Skeletal muscle tissue (tissue), 3 donors: ENCODE measurements at regions not wholly inside any gene's neighbourhood (a gene's known extent, or its start where the extent isn't known, plus 50 kb on each side); places are given as distances from the start of the nearest gene placed in this dataset.
"Not testable (repeated sequence)": the region's sequence is repeated elsewhere in the genome, so short reads cannot be mapped to it uniquely, and the experiment has no call there.

ENCODE experiments used
- H3K27ac ChIP-seq: one replicate; pipeline ENCODE4 v1.7.0; 2013; ENCODE audit warnings: mild to moderate bottlenecking, low read depth, low read length, inconsistent platforms
- H3K27me3 ChIP-seq, 3 donors: one replicate each; pipeline ENCODE4 v1.7.0; 2013; ENCODE audit warnings: low read length in 3 of 3; ENCODE audit not compliant: control insufficient read depth in 3 of 3, insufficient read depth in 3 of 3
- H3K36me3 ChIP-seq, 3 donors: one replicate each; pipeline ENCODE4 v1.7.0; 2013; ENCODE audit warnings: low read length in 3 of 3; ENCODE audit not compliant: control insufficient read depth in 3 of 3, insufficient read depth in 3 of 3
- H3K4me1 ChIP-seq, 3 donors: one replicate each; pipeline ENCODE4 v1.7.0; 2013; ENCODE audit warnings: low read length in 3 of 3, mild to moderate bottlenecking in 3 of 3; ENCODE audit not compliant: control insufficient read depth in 3 of 3, insufficient read depth in 3 of 3
- H3K4me3 ChIP-seq, 3 donors: one replicate each; pipeline ENCODE4 v1.7.0; 2013; ENCODE audit warnings: low read length in 3 of 3
- H3K9ac ChIP-seq, 3 donors: one replicate each; pipeline ENCODE4 v1.7.0; 2013; ENCODE audit warnings: low read length in 3 of 3, mild to moderate bottlenecking in 3 of 3, moderate library complexity in 2 of 3, low read depth in 1 of 3
- H3K9me3 ChIP-seq, 3 donors: one replicate each; pipeline ENCODE4 v1.7.0; 2013; ENCODE audit warnings: low read length in 3 of 3; ENCODE audit not compliant: control insufficient read depth in 3 of 3
- donor health status: Osteomylitis.

GRCh38 chr2:83887757-83888156, 571.3 kb downstream of the SUCLG1 start:
- Histone ChIP-seq H3K27ac (no peak overlapping the region), H3K9ac (no peak overlapping the region), H3K4me3 (no peak overlapping the region), H3K36me3 (no peaks in the 10 kb centered on the region), H3K4me1 (no peaks in the 10 kb centered on the region), H3K27me3 (no peaks in the 10 kb centered on the region), H3K9me3 (no peaks in the 10 kb centered on the region)

DNA sequence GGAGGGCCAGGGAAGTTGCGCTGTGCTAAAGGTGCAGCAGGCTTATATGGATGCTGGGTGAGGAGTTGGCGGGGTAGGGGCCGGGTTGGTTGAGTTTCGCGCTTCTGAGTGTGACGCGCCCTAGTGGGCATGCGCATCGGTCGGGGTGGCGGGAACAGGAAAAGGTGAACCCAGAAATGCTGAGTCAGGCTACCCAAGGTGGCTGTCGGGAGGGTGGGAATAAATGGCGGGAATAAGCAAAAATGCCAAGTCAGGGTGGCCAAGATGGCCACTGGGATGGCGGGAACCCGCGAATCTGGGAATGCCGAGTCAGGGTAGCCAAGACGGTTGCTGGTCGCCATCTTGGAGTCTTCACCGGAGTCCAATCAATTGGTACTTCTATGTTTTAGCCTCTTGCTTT, 580.0 kb downstream of the SUCLG1 start:
- Histone ChIP-seq H3K27ac (no peak overlapping the region), H3K36me3 (no peaks in the 10 kb centered on the region), H3K4me1 (no peaks in the 10 kb centered on the region), H3K9me3 (peaks cover 0 to 3% (median 0%) of the 10 kb centered on the region in 3 donors), H3K4me3 (no peak overlapping the region), H3K9ac (no peak overlapping the region), H3K27me3 (no peaks in the 10 kb centered on the region)

- H3K9ac ChIP-seq, H3K36me3 ChIP-seq, H3K9me3 ChIP-seq, H3K4me3 ChIP-seq, H3K27ac ChIP-seq, H3K4me1 ChIP-seq, H3K27me3 ChIP-seq: not testable (repeated sequence)
Observed at GRCh38 chr2:83877261-83877660, 581.8 kb downstream of the SUCLG1 start.

GRCh38 chr2:83874712-83875430, 584.2 kb downstream of the SUCLG1 start:
- Histone ChIP-seq H3K36me3 (no peaks in the 10 kb centered on the region), H3K9ac (no peak overlapping the region), H3K9me3 (peaks cover 0 to 3% (median 0%) of the 10 kb centered on the region in 3 donors), H3K4me3 (no peak overlapping the region), H3K27ac (no peak overlapping the region), H3K4me1 (no peaks in the 10 kb centered on the region), H3K27me3 (no peaks in the 10 kb centered on the region)

GRCh38 chr2:83874066-83874465, 585.0 kb downstream of the SUCLG1 start:
- no peaks in the 10 kb centered on the region for H3K36me3 ChIP-seq
- no peak overlapping the region for H3K4me3 ChIP-seq
- H3K9ac ChIP-seq = no peak overlapping the region
- no peak overlapping the region for H3K27ac ChIP-seq
- no peaks in the 10 kb centered on the region for H3K27me3 ChIP-seq
- H3K4me1 ChIP-seq = no peaks in the 10 kb centered on the region
- H3K9me3 ChIP-seq = peaks cover 0 to 3% (median 0%) of the 10 kb centered on the region in 3 donors

DNA sequence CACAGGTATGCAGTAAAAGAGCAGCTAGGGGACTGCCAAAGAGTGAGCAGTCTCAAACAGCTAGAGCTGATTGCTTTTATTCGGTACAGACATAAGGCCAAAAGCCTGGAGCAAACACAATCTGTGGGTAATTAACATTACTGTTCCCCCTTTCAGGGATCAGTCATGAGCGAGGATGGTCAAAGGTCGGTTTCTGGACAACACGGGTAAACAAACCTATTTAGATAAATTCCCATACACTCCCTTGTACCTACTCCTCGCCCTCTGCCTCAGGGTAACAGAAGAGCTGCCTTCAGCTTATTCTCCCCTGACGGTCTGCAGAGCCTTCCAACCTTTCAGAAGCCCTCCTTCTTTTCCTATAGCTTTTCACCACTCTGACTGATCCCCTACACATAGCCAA, 586.0 kb downstream of the SUCLG1 start:
- no peaks in the 10 kb centered on the region for H3K9me3 ChIP-seq
- no peak overlapping the region for H3K9ac ChIP-seq
- H3K36me3 ChIP-seq = no peaks in the 10 kb centered on the region
- no peak overlapping the region for H3K4me3 ChIP-seq
- no peaks in the 10 kb centered on the region for H3K27me3 ChIP-seq
- no peak overlapping the region for H3K27ac ChIP-seq
- H3K4me1 ChIP-seq = no peaks in the 10 kb centered on the region

- Histone ChIP-seq H3K4me3 (no peak overlapping the region), H3K4me1 (no peaks in the 10 kb centered on the region), H3K9ac (no peak overlapping the region), H3K9me3 (no peaks in the 10 kb centered on the region), H3K27ac (no peak overlapping the region), H3K36me3 (no peaks in the 10 kb centered on the region), H3K27me3 (no peaks in the 10 kb centered on the region)
Observed at GRCh38 chr2:83866211-83866610, 592.9 kb downstream of the SUCLG1 start.

DNA sequence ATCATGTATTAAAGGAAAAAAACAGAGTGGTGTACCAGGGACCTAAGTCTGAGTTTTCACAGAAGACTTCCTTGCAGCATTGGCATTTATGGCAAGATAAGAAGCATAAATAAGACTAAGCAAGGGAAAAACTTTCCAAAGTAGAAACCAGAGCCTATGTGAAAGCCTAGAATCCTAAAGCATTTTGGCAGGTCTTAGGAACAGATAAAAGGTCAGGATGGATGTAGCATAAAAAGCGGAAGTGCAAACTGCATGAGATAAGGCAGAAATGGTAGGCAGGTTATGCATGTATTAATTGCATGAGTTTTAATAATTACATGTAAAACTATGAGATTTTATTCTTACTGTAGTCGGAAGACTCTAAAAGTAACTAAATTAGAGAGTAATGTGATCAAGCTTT, 596.5 kb downstream of the SUCLG1 start:
- Histone ChIP-seq H3K9ac (no peak overlapping the region), H3K4me3 (no peak overlapping the region), H3K9me3 (no peaks in the 10 kb centered on the region), H3K27me3 (no peaks in the 10 kb centered on the region), H3K27ac (no peak overlapping the region), H3K36me3 (no peaks in the 10 kb centered on the region), H3K4me1 (no peaks in the 10 kb centered on the region)

- H3K27ac ChIP-seq = no peak overlapping the region
- H3K36me3 ChIP-seq = no peaks in the 10 kb centered on the region
- no peaks in the 10 kb centered on the region for H3K4me1 ChIP-seq
- H3K4me3 ChIP-seq = no peak overlapping the region
- H3K27me3 ChIP-seq = no peaks in the 10 kb centered on the region
- no peaks in the 10 kb centered on the region for H3K9me3 ChIP-seq
- no peak overlapping the region for H3K9ac ChIP-seq
Observed at GRCh38 chr2:83860320-83860719, 598.8 kb downstream of the SUCLG1 start.

GRCh38 chr2:83859553-83859952, 599.5 kb downstream of the SUCLG1 start:
- H3K9ac ChIP-seq = no peak overlapping the region
- no peaks in the 10 kb centered on the region for H3K9me3 ChIP-seq
- no peaks in the 10 kb centered on the region for H3K4me1 ChIP-seq
- H3K27ac ChIP-seq = no peak overlapping the region
- H3K36me3 ChIP-seq = no peaks in the 10 kb centered on the region
- no peak overlapping the region for H3K4me3 ChIP-seq
- no peaks in the 10 kb centered on the region for H3K27me3 ChIP-seq
